ENCODE measurements at regions not wholly inside any gene's neighbourhood (a gene's known extent, or its start where the extent isn't known, plus 50 kb on each side); places are given as distances from the start of the nearest gene placed in this dataset.

DNA sequence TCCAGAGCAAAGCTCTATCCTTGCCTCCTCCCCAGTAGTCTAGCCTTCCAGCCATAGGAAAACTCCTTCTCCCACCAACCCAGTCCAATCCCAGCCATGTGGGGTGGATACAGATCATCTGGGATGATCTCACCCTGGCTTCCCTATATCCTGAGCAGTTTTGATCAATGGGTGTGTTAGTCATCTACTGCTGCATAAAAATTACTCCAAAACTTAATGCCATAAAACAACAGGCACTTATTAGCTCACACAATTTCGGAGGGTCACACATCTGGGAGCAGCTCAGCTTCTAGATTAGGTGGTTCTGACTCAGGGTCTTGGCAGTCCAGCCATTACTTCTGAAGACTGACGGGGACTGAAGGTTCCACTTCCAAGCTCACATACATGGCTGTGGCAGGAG lies 190.4 kb downstream of the SPP2 start:
- Histone ChIP-seq H3K9me3 (no peaks in the 10 kb centered on the region), H3K4me3 (no peak overlapping the region), H3K27me3 (no peaks in the 10 kb centered on the region), H3K36me3 (no peaks in the 10 kb centered on the region), H3K27ac (replicated peaks in 1 of 4) (no peak overlapping the region), H3K4me1 (no peaks in the 10 kb centered on the region)
- TF ChIP-seq POLR2A (IDR thresholded peaks at IDR 0.05; ENCODE audit: low read depth): no peak
- TF ChIP-seq, protein P1, sequence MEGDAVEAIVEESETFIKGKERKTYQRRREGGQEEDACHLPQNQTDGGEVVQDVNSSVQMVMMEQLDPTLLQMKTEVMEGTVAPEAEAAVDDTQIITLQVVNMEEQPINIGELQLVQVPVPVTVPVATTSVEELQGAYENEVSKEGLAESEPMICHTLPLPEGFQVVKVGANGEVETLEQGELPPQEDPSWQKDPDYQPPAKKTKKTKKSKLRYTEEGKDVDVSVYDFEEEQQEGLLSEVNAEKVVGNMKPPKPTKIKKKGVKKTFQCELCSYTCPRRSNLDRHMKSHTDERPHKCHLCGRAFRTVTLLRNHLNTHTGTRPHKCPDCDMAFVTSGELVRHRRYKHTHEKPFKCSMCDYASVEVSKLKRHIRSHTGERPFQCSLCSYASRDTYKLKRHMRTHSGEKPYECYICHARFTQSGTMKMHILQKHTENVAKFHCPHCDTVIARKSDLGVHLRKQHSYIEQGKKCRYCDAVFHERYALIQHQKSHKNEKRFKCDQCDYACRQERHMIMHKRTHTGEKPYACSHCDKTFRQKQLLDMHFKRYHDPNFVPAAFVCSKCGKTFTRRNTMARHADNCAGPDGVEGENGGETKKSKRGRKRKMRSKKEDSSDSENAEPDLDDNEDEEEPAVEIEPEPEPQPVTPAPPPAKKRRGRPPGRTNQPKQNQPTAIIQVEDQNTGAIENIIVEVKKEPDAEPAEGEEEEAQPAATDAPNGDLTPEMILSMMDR (IDR thresholded peaks at IDR 0.05): no peak
- no peak for TF ChIP-seq POLR2AphosphoS5 (IDR thresholded peaks at IDR 0.05)
- TF ChIP-seq EP300 (IDR thresholded peaks at IDR 0.05): no peak
- intact Hi-C loops (cut with DNase I): no loop called here
- DNase-seq (ENCODE audit: extremely low spot score): no peak
- WGBS: 70% methylated on average over 2 of the region's 2 CpGs

DNA sequence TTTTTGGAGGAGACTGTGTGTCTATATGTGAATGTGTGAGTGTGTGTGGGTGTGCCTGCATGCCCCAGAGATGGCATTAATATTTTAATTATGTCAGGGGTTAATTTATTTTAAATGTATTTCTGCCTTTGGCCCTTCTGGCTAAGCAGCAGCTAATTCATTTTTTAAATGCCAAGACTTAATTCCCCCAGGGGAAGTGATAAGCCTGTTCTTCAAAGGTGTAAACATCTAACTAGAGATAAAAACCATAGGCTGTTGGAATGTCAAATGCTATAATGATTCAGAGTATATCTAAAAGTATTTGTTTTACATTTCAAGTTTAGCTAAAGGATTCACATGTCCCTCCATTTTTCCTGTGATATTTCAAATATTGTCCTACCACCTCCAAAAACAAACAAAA lies 184.7 kb downstream of the SPP2 start:
- intact Hi-C loops (cut with DNase I): no loop called here
- Histone ChIP-seq H3K27ac (replicated peaks in 1 of 4) (no peak overlapping the region), H3K9me3 (no peaks in the 10 kb centered on the region), H3K4me1 (no peaks in the 10 kb centered on the region), H3K4me3 (no peak overlapping the region), H3K27me3 (no peaks in the 10 kb centered on the region), H3K36me3 (no peaks in the 10 kb centered on the region)
- DNase-seq (ENCODE audit: extremely low spot score): no peak
- TF ChIP-seq POLR2A (IDR thresholded peaks at IDR 0.05; ENCODE audit: low read depth): no peak
- TF ChIP-seq EP300 (IDR thresholded peaks at IDR 0.05): no peak
- TF ChIP-seq, protein P1 (IDR thresholded peaks at IDR 0.05): no peak
- TF ChIP-seq POLR2AphosphoS5 (IDR thresholded peaks at IDR 0.05): no peak

DNA sequence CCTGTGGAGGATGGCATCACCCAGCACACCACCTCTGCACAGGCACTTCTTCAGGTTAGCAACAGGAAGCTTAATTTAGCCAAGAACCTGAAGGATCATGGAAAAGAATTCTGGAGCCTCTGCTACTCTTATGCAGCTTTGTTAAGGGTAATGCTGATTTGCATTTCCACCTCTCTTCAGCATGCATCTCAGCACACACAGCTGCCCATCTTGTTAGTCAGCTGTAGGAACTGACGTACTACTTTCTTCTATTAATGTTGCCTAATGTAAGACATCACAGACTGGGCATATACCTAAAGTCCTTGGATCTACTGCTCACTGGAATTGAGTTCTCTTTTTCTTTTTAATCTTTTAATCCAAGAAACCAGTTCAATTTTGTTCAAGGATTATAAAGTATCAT lies 181.0 kb downstream of the SPP2 start:
- TF ChIP-seq POLR2AphosphoS5 (IDR thresholded peaks at IDR 0.05): no peak
- TF ChIP-seq POLR2A (IDR thresholded peaks at IDR 0.05; ENCODE audit: low read depth): no peak
- no peak for TF ChIP-seq EP300 (IDR thresholded peaks at IDR 0.05)
- TF ChIP-seq, protein P1 (IDR thresholded peaks at IDR 0.05): no peak
- Histone ChIP-seq H3K4me1 (no peaks in the 10 kb centered on the region), H3K9me3 (no peaks in the 10 kb centered on the region), H3K27ac (replicated peaks in 1 of 4) (no peak overlapping the region), H3K4me3 (no peak overlapping the region), H3K36me3 (no peaks in the 10 kb centered on the region), H3K27me3 (no peaks in the 10 kb centered on the region)
- peak; percentile 45 for DNase-seq (ENCODE audit: extremely low spot score)
- intact Hi-C loops (cut with DNase I): no loop called here
- WGBS: 88% methylated on average over 1 of the region's 1 CpG

DNA sequence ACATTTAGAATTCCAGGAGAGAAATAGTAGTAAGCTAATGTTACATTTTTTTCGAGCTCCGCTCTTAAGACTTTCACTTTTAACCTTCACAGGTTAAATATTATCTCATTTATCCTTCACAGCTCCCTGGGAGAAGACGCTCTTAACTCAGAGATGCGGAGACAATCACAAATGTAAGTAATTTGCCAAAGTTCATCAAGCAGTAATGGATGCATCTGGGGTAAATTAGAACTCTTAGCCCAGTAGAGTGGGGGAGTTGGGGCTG lies 168.5 kb downstream of the SPP2 start:
- WGBS: 85% methylated on average over 4 of the region's 4 CpGs

More for the DNA sequence above, 168.5 kb downstream of the SPP2 start:
- DNase-seq (ENCODE audit: extremely low spot score): no peak
- Histone ChIP-seq H3K27me3 (peaks cover 0 to 24% (median 0%) of the 10 kb centered on the region in 4 donors), H3K4me3 (no peak overlapping the region), H3K36me3 (no peaks in the 10 kb centered on the region), H3K27ac (replicated peaks in 1 of 4) (no peak overlapping the region), H3K9me3 (no peaks in the 10 kb centered on the region), H3K4me1 (no peaks in the 10 kb centered on the region)
- TF ChIP-seq, protein P1 (IDR thresholded peaks at IDR 0.05): no peak
- no peak for TF ChIP-seq POLR2A (IDR thresholded peaks at IDR 0.05; ENCODE audit: low read depth)
- no peak for TF ChIP-seq POLR2AphosphoS5 (IDR thresholded peaks at IDR 0.05)
- no peak for TF ChIP-seq EP300 (IDR thresholded peaks at IDR 0.05)
- intact Hi-C loops (cut with DNase I): no loop called here

All from esophagus muscularis mucosa (tissue), 4 donors.